CD14-positive monocyte (primary cell): ENCODE measurements at regions not wholly inside any gene's neighbourhood (a gene's known extent, or its start where the extent isn't known, plus 50 kb on each side); places are given as distances from the start of the nearest gene placed in this dataset.
"Not testable (repeated sequence)": the region's sequence is repeated elsewhere in the genome, so short reads cannot be mapped to it uniquely, and the experiment has no call there.

Source experiments
- DNase-seq, 3 donors: peaks; one replicate each; pipeline ENCODE4 v3.0.0-alpha.2; 2011 to 2022
- H2AFZ ChIP-seq: 2 replicates; pipeline ENCODE4 v1.6.0; 2012; ENCODE audit warnings: mild to moderate bottlenecking, low read depth, low read length, inconsistent platforms; ENCODE audit not compliant: insufficient read depth, poor library complexity, severe bottlenecking
- H3K27ac ChIP-seq, 2 donors: 1 replicate in 1 of 2; 2 replicates in 1 of 2; pipeline ENCODE4 v1.5.1; 2012 to 2013; ENCODE audit warnings: low read length in 2 of 2, control low read depth in 1 of 2, inconsistent platforms in 1 of 2, low read depth in 1 of 2, mild to moderate bottlenecking in 1 of 2
- H3K27me3 ChIP-seq, 2 donors: one replicate each; pipeline versions ENCODE4 v1.6.0 to v1.6.1; 2011 to 2013; ENCODE audit warnings: low read length in 2 of 2; ENCODE audit not compliant: control insufficient read depth in 2 of 2, insufficient read depth in 2 of 2
- H3K36me3 ChIP-seq, 2 donors: replicated peaks in 1 of 2; 1 replicate in 1 of 2; 2 replicates in 1 of 2; pipeline versions ENCODE4 v1.5.1 to v1.6.1; 2012 to 2013; ENCODE audit warnings: low read length in 2 of 2, control low read depth in 1 of 2, inconsistent platforms in 1 of 2, mild to moderate bottlenecking in 1 of 2; ENCODE audit not compliant: insufficient read depth in 2 of 2, control insufficient read depth in 1 of 2
- H3K4me1 ChIP-seq, 2 donors: 1 replicate in 1 of 2; 2 replicates in 1 of 2; pipeline versions ENCODE4 v1.5.1 to v1.6.1; 2012 to 2013; ENCODE audit warnings: low read length in 2 of 2, control low read depth in 1 of 2, inconsistent platforms in 1 of 2, mild to moderate bottlenecking in 1 of 2, moderate library complexity in 1 of 2; ENCODE audit not compliant: insufficient read depth in 2 of 2, control insufficient read depth in 1 of 2
- H3K4me2 ChIP-seq: replicated peaks from 2 replicates; pipeline ENCODE3; 2012; ENCODE audit warnings: low read length, moderate library complexity, mild to moderate bottlenecking; ENCODE audit not compliant: poor library complexity, severe bottlenecking; ENCODE audit errors: extremely low read depth
- H3K4me3 ChIP-seq, 3 experiments: fragments of 200-600 bp in 1 of 3; sonication (generic) in 1 of 3; replicated peaks in 1 of 3; 1 replicate in 2 of 3; 2 replicates in 1 of 3; pipeline ENCODE4 v1.5.1; 2011 to 2013; ENCODE audit warnings: low read length in 3 of 3, mild to moderate bottlenecking in 3 of 3, control low read depth in 2 of 3, low read depth in 2 of 3, inconsistent platforms in 1 of 3, moderate library complexity in 1 of 3
- H3K79me2 ChIP-seq: 2 replicates; pipeline ENCODE4 v1.6.0; 2012; ENCODE audit warnings: mild to moderate bottlenecking, control low read depth, inconsistent platforms, low read length, moderate library complexity; ENCODE audit not compliant: insufficient read depth
- H3K9ac ChIP-seq: 2 replicates; pipeline ENCODE4 v1.6.0; 2017; ENCODE audit warnings: low read length, mild to moderate bottlenecking; ENCODE audit not compliant: insufficient read depth, poor library complexity, severe bottlenecking
- H3K9me3 ChIP-seq, 2 donors: replicated peaks in 1 of 2; 1 replicate in 1 of 2; 2 replicates in 1 of 2; pipeline versions ENCODE4 v1.5.1 to v1.6.1; 2012 to 2013; ENCODE audit warnings: low read length in 2 of 2, control low read depth in 1 of 2; ENCODE audit not compliant: control insufficient read depth in 1 of 2, insufficient read depth in 1 of 2
- H4K20me1 ChIP-seq: 2 replicates; pipeline ENCODE4 v1.6.0; 2012; ENCODE audit warnings: mild to moderate bottlenecking, low read length, control low read depth, moderate library complexity; ENCODE audit not compliant: insufficient read depth
- H3K27ac Mint-ChIP-seq, 7 donors: one replicate each; pipeline ENCODE4 v1.8.0; 2020; ENCODE audit warnings: mild to moderate bottlenecking in 7 of 7, mixed read lengths in 7 of 7, moderate library complexity in 6 of 7, inconsistent platforms in 2 of 7
- H3K27me3 Mint-ChIP-seq, 3 donors: one replicate each; pipeline ENCODE4 v1.8.0; 2021 to 2022; ENCODE audit warnings: low read depth in 3 of 3, mild to moderate bottlenecking in 3 of 3, mixed read lengths in 3 of 3, moderate library complexity in 3 of 3, inconsistent platforms in 1 of 3
- H3K36me3 Mint-ChIP-seq, 2 donors: one replicate each; pipeline ENCODE4 v1.8.0; 2020; ENCODE audit warnings: mixed read lengths in 2 of 2, inconsistent platforms in 1 of 2, mild to moderate bottlenecking in 1 of 2
- H3K4me1 Mint-ChIP-seq: one replicate; pipeline ENCODE4 v1.8.0; 2020; ENCODE audit warnings: mild to moderate bottlenecking, mixed read lengths
- H3K4me3 Mint-ChIP-seq, 2 donors: one replicate each; pipeline ENCODE4 v1.8.0; 2020; ENCODE audit warnings: mild to moderate bottlenecking in 2 of 2, mixed read lengths in 2 of 2, moderate library complexity in 1 of 2
- H3K9me3 Mint-ChIP-seq, 7 donors: one replicate each; pipeline ENCODE4 v1.8.0; 2020 to 2022; ENCODE audit warnings: mixed read lengths in 7 of 7, mild to moderate bottlenecking in 6 of 7, moderate library complexity in 6 of 7, inconsistent platforms in 2 of 7
- CTCF ChIP-seq: fragments of 200-600 bp; IDR thresholded peaks from one replicate; pipeline ENCODE4 v1.8.0; 2022; ENCODE audit warnings: antibody characterized with exemption, mild to moderate bottlenecking
- WGBS: methylation state at CpG from one replicate; pipeline ENCODE4 v1.1.5; 2013; ENCODE audit warnings: missing lambda C conversion rate; ENCODE audit not compliant: insufficient coverage; 5-methylcytosine and 5-hydroxymethylcytosine counted together
- intact Hi-C, 2 donors: fragments of 100-400 bp; cut with micrococcal nuclease; formaldehyde crosslinking; loops; one replicate each; pipeline versions ENCODE4 v1.15.0 to v1.15.1; 2023

GRCh38 chr13:54563286-54563685 lies 1534.7 kb downstream of the OLFM4 start:
- DNase-seq: no peak
- H3K27ac Mint-ChIP-seq: no peak overlapping the region
- peaks cover 3 to 6% of the 10 kb centered on the region in 2 donors for H3K9me3 ChIP-seq
- no peak overlapping the region for H3K4me2 ChIP-seq
- no peaks in the 10 kb centered on the region for H3K36me3 Mint-ChIP-seq
- H3K27me3 ChIP-seq: no peaks in the 10 kb centered on the region
- no peaks in the 10 kb centered on the region for H3K4me1 ChIP-seq
- H4K20me1 ChIP-seq: no peaks in the 10 kb centered on the region
- WGBS: no CpG with 5 or more reads among the region's 2 CpGs
- no peak overlapping the region for H3K4me3 Mint-ChIP-seq
- intact Hi-C loops: no loop called here
- no peaks in the 10 kb centered on the region for H3K27me3 Mint-ChIP-seq
- H3K4me1 Mint-ChIP-seq: no peaks in the 10 kb centered on the region
- no peak overlapping the region for H2AFZ ChIP-seq
- no peaks in the 10 kb centered on the region for H3K36me3 ChIP-seq
- peaks cover 0 to 6% (median 2%) of the 10 kb centered on the region in 7 donors for H3K9me3 Mint-ChIP-seq
- H3K79me2 ChIP-seq: no peaks in the 10 kb centered on the region
- H3K9ac ChIP-seq: no peak overlapping the region
- H3K27ac ChIP-seq: no peak overlapping the region
- TF ChIP-seq CTCF: no peak
- no peak overlapping the region for H3K4me3 ChIP-seq

- H3K27me3 ChIP-seq, H3K4me1 Mint-ChIP-seq, H3K4me2 ChIP-seq, H3K36me3 Mint-ChIP-seq, H3K4me1 ChIP-seq, H3K4me3 ChIP-seq, H3K9ac ChIP-seq, H3K27me3 Mint-ChIP-seq, H3K79me2 ChIP-seq, H3K27ac ChIP-seq, H3K9me3 Mint-ChIP-seq, H4K20me1 ChIP-seq, DNase-seq, H2AFZ ChIP-seq, H3K9me3 ChIP-seq, H3K27ac Mint-ChIP-seq, intact Hi-C loops, H3K36me3 ChIP-seq, H3K4me3 Mint-ChIP-seq: not testable (repeated sequence)
- 87% methylated on average over 3 of the region's 13 CpGs for WGBS
Measured at GRCh38 chr13:54572037-54572436, 1543.4 kb downstream of the OLFM4 start.
